Naive thymus-derived CD4-positive, alpha-beta T cell (primary cell): ENCODE measurements at regions not wholly inside any gene's neighbourhood (a gene's known extent, or its start where the extent isn't known, plus 50 kb on each side); places are given as distances from the start of the nearest gene placed in this dataset.
A peak's percentile ranks its signal among the peaks of the same experiment; 100 is the strongest.

Experiments
- ATAC-seq: fragments of 150-1000 bp; cut with Tn5 transposase; 2 replicates; pipeline ENCODE4 v1.10.0; 2021; ENCODE audit warnings: mild to moderate bottlenecking, moderate library complexity
- CTCF ChIA-PET: fragments of 350-600 bp; sonication (Branson Sonifier 250); formaldehyde crosslinking; loops from one replicate; lab custom pipeline; 2021; ENCODE audit warnings: antibody characterized with exemption; lab: Charles Lee
- POLR2A ChIA-PET: fragments of 350-600 bp; sonication (Branson Sonifier 250); formaldehyde crosslinking; loops from one replicate; lab custom pipeline; 2021; ENCODE audit warnings: antibody characterized with exemption, inconsistent platforms; lab: Charles Lee
- DNase-seq, 9 donors: peaks; one replicate each; pipeline versions ENCODE4 v3.0.0 to v3.0.0-alpha.2; 2020 to 2022; ENCODE audit warnings: mixed read lengths in 1 of 9
- H3K27ac ChIP-seq: one replicate; pipeline ENCODE4 v1.7.0; 2013; ENCODE audit warnings: mild to moderate bottlenecking, low read depth, low read length, moderate library complexity
- H3K27me3 ChIP-seq, 2 donors: one replicate each; pipeline ENCODE4 v1.7.0; 2013; ENCODE audit warnings: low read length in 2 of 2, mild to moderate bottlenecking in 2 of 2, moderate library complexity in 2 of 2; ENCODE audit not compliant: control insufficient read depth in 2 of 2, insufficient read depth in 2 of 2
- H3K36me3 ChIP-seq, 3 experiments: 1 replicate in 2 of 3; 2 replicates in 1 of 3; pipeline ENCODE4 v1.7.0; 2013; ENCODE audit warnings: low read length in 3 of 3, mild to moderate bottlenecking in 3 of 3, moderate library complexity in 1 of 3; ENCODE audit not compliant: insufficient read depth in 3 of 3, control insufficient read depth in 2 of 3
- H3K4me1 ChIP-seq, 2 donors: one replicate each; pipeline ENCODE4 v1.7.0; 2013; ENCODE audit warnings: low read length in 2 of 2, mild to moderate bottlenecking in 2 of 2, moderate library complexity in 1 of 2; ENCODE audit not compliant: control insufficient read depth in 2 of 2, insufficient read depth in 2 of 2
- H3K4me3 ChIP-seq: 2 replicates; pipeline ENCODE4 v1.7.0; 2013; ENCODE audit warnings: mild to moderate bottlenecking, low read length
- H3K9me3 ChIP-seq, 3 experiments: 1 replicate in 2 of 3; 2 replicates in 1 of 3; pipeline ENCODE4 v1.7.0; 2013; ENCODE audit warnings: low read length in 3 of 3; ENCODE audit not compliant: control insufficient read depth in 2 of 3
- H3K27ac Mint-ChIP-seq, 9 donors: one replicate each; pipeline ENCODE4 v1.8.0; 2020 to 2022; ENCODE audit warnings: mixed read lengths in 9 of 9, mild to moderate bottlenecking in 8 of 9, moderate library complexity in 5 of 9, inconsistent platforms in 2 of 9
- H3K27me3 Mint-ChIP-seq, 5 donors: one replicate each; pipeline ENCODE4 v1.8.0; 2021 to 2022; ENCODE audit warnings: mixed read lengths in 5 of 5, mild to moderate bottlenecking in 1 of 5
- H3K36me3 Mint-ChIP-seq, 5 donors: one replicate each; pipeline ENCODE4 v1.8.0; 2020 to 2022; ENCODE audit warnings: mixed read lengths in 5 of 5, mild to moderate bottlenecking in 3 of 5, inconsistent platforms in 1 of 5
- H3K4me1 Mint-ChIP-seq, 7 donors: one replicate each; pipeline ENCODE4 v1.8.0; 2020 to 2022; ENCODE audit warnings: mixed read lengths in 7 of 7, mild to moderate bottlenecking in 3 of 7, inconsistent platforms in 1 of 7
- H3K4me3 Mint-ChIP-seq, 10 donors: one replicate each; pipeline ENCODE4 v1.8.0; 2020 to 2022; ENCODE audit warnings: mild to moderate bottlenecking in 10 of 10, mixed read lengths in 10 of 10, moderate library complexity in 6 of 10, inconsistent platforms in 2 of 10
- H3K9me3 Mint-ChIP-seq, 11 donors: one replicate each; pipeline ENCODE4 v1.8.0; 2020 to 2022; ENCODE audit warnings: mixed read lengths in 11 of 11, mild to moderate bottlenecking in 4 of 11, inconsistent platforms in 1 of 11, moderate library complexity in 1 of 11
- intact Hi-C, 2 donors: fragments of 100-400 bp; cut with micrococcal nuclease; formaldehyde crosslinking; loops; one replicate each; pipeline ENCODE4 v1.15.1; 2023

DNA sequence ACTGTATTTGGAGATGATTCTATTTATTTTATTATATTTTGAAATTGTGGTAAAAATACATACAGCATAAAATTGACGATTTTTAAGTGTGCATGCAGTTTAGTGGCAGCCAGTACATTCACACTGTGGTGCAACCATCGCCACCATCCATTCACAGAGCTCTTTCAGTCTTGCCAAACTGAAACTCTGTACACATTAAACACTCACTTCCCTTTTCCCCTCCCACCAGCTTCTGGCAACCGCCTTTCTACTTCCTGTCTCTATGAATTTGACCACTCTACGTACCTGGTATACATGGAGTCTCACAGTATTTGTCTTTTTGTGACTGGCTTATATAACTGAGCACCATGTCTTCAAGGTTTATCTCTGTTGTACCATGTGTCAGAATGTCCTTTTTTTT, 303.3 kb upstream of the ATP10A start:
- Histone ChIP-seq H3K36me3 (no peaks in the 10 kb centered on the region), H3K9me3 (no peaks in the 10 kb centered on the region), H3K27me3 (no peaks in the 10 kb centered on the region), H3K4me3 (no peak overlapping the region), H3K27ac (no peak overlapping the region), H3K4me1 (no peaks in the 10 kb centered on the region)
- Mint-ChIP-seq H3K27ac (no peak overlapping the region), H3K4me3 (peak overlapping the region in 1 of 10 donors; percentile 43), H3K27me3 (peaks cover 0 to 27% (median 19%) of the 10 kb centered on the region in 5 donors), H3K9me3 (peaks cover 0 to 10% (median 0%) of the 10 kb centered on the region in 11 donors), H3K4me1 (peaks cover 0 to 2% (median 0%) of the 10 kb centered on the region in 7 donors), H3K36me3 (no peaks in the 10 kb centered on the region)
- CTCF ChIA-PET: no interaction called here
- no peak for DNase-seq
- intact Hi-C loops: no loop called here
- POLR2A ChIA-PET: no interaction called here
- no peak for ATAC-seq

DNA sequence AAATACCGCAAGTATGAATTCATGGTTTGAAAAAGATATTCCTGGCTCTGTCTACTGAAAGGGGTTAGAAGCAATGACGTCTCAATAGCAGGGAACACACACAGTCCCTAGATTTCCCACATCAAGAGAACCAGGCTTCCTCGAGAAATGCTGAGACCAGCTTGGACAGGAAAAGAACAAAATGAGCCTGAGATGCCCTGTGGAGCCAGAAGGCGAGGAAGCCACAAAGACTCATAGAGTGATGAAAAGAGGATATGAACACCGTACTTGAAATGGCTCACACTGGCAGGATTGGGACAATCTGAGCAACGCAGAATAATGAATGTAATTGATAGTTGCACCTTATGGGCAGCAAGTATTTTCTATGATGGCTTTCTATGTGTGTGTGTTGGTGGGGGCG, 302.4 kb upstream of the ATP10A start:
- no peaks in the 10 kb centered on the region for H3K9me3 ChIP-seq
- no peak overlapping the region for H3K27ac ChIP-seq
- Mint-ChIP-seq H3K27me3 (peaks cover 0 to 27% (median 21%) of the 10 kb centered on the region in 5 donors), H3K36me3 (no peaks in the 10 kb centered on the region), H3K9me3 (peaks cover 0 to 10% (median 0%) of the 10 kb centered on the region in 11 donors), H3K4me3 (no peak overlapping the region), H3K27ac (no peak overlapping the region), H3K4me1 (peaks cover 0 to 2% (median 0%) of the 10 kb centered on the region in 7 donors)
- no peaks in the 10 kb centered on the region for H3K36me3 ChIP-seq
- H3K4me3 ChIP-seq: no peak overlapping the region
- ATAC-seq (no peak), DNase-seq (no peak)
- intact Hi-C loops: no loop called here
- no peaks in the 10 kb centered on the region for H3K4me1 ChIP-seq
- ChIA-PET CTCF (no interaction called here), POLR2A (no interaction called here)
- H3K27me3 ChIP-seq: no peaks in the 10 kb centered on the region

GRCh38 chr15:26160343-26160742, 297.2 kb upstream of the ATP10A start:
- Mint-ChIP-seq H3K4me3 (no peak overlapping the region), H3K9me3 (peaks cover 0 to 12% (median 3%) of the 10 kb centered on the region in 11 donors), H3K36me3 (no peaks in the 10 kb centered on the region), H3K27ac (no peak overlapping the region), H3K27me3 (peaks cover 0 to 43% (median 36%) of the 10 kb centered on the region in 5 donors), H3K4me1 (no peaks in the 10 kb centered on the region)
- POLR2A ChIA-PET: no interaction called here
- ATAC-seq (no peak), DNase-seq (no peak)
- H3K27me3 ChIP-seq: no peaks in the 10 kb centered on the region
- H3K9me3 ChIP-seq: no peaks in the 10 kb centered on the region
- H3K4me3 ChIP-seq: no peak overlapping the region
- CTCF ChIA-PET: no interaction called here
- intact Hi-C loops: no loop called here
- H3K4me1 ChIP-seq: no peaks in the 10 kb centered on the region
- no peak overlapping the region for H3K27ac ChIP-seq
- H3K36me3 ChIP-seq: no peaks in the 10 kb centered on the region

GRCh38 chr15:26158176-26158575, 295.0 kb upstream of the ATP10A start:
- Histone ChIP-seq H3K27ac (no peak overlapping the region), H3K27me3 (no peaks in the 10 kb centered on the region), H3K9me3 (no peaks in the 10 kb centered on the region), H3K4me1 (no peaks in the 10 kb centered on the region), H3K4me3 (no peak overlapping the region), H3K36me3 (no peaks in the 10 kb centered on the region)
- Mint-ChIP-seq H3K27me3 (peaks cover 0 to 45% (median 35%) of the 10 kb centered on the region in 5 donors), H3K4me1 (no peaks in the 10 kb centered on the region), H3K36me3 (peaks cover 0 to 8% (median 0%) of the 10 kb centered on the region in 5 donors), H3K27ac (no peak overlapping the region), H3K9me3 (peaks cover 6 to 27% (median 13%) of the 10 kb centered on the region in 11 donors), H3K4me3 (no peak overlapping the region)
- intact Hi-C loops: no loop called here
- ChIA-PET POLR2A (no interaction called here), CTCF (no interaction called here)
- DNase-seq: no peak
- ATAC-seq: no peak

GRCh38 chr15:26157081-26157480, 294.0 kb upstream of the ATP10A start:
- Histone ChIP-seq H3K4me3 (no peak overlapping the region), H3K4me1 (no peaks in the 10 kb centered on the region), H3K27me3 (no peaks in the 10 kb centered on the region), H3K36me3 (no peaks in the 10 kb centered on the region), H3K27ac (no peak overlapping the region), H3K9me3 (no peaks in the 10 kb centered on the region)
- Mint-ChIP-seq H3K27me3 (peaks cover 0 to 47% (median 35%) of the 10 kb centered on the region in 5 donors), H3K9me3 (peaks cover 6 to 32% (median 16%) of the 10 kb centered on the region in 11 donors), H3K27ac (no peak overlapping the region), H3K36me3 (peaks cover 0 to 11% (median 0%) of the 10 kb centered on the region in 5 donors), H3K4me3 (no peak overlapping the region), H3K4me1 (no peaks in the 10 kb centered on the region)
- ATAC-seq: no peak
- ChIA-PET POLR2A (no interaction called here), CTCF (no interaction called here)
- intact Hi-C loops: no loop called here
- no peak for DNase-seq

DNA sequence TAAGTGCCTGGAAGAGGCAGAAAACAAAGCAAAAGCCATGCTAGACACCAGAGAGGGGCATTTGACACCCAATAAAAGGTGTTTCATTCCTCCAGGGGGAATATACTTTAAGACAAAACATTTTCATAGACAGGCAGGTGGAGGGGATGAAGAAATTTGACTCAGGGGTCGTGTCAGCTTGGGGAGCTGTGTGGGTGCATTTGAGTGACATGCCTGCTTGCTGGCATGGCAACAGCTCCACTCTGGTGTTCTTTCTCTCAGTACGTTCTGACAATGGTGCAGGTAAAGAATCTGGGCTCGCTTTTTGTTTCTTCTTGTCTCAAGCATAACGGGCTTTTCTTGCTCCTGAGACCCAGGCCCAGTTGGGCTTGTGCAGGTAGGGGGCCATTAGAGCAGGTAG, 292.9 kb upstream of the ATP10A start:
- no peak overlapping the region for H3K27ac Mint-ChIP-seq
- ChIA-PET CTCF (no interaction called here), POLR2A (no interaction called here)
- H3K27me3 ChIP-seq: no peaks in the 10 kb centered on the region
- H3K9me3 ChIP-seq: no peaks in the 10 kb centered on the region
- H3K9me3 Mint-ChIP-seq: peaks cover 6 to 32% (median 16%) of the 10 kb centered on the region in 11 donors
- intact Hi-C loops: no loop called here
- H3K36me3 Mint-ChIP-seq: peaks cover 0 to 11% (median 0%) of the 10 kb centered on the region in 5 donors
- peaks cover 0 to 48% (median 34%) of the 10 kb centered on the region in 5 donors for H3K27me3 Mint-ChIP-seq
- no peak for DNase-seq
- no peaks in the 10 kb centered on the region for H3K4me1 Mint-ChIP-seq
- H3K4me3 Mint-ChIP-seq: no peak overlapping the region
- H3K36me3 ChIP-seq: no peaks in the 10 kb centered on the region
- no peaks in the 10 kb centered on the region for H3K4me1 ChIP-seq
- no peak for ATAC-seq
- H3K27ac ChIP-seq: no peak overlapping the region
- H3K4me3 ChIP-seq: no peak overlapping the region

DNA sequence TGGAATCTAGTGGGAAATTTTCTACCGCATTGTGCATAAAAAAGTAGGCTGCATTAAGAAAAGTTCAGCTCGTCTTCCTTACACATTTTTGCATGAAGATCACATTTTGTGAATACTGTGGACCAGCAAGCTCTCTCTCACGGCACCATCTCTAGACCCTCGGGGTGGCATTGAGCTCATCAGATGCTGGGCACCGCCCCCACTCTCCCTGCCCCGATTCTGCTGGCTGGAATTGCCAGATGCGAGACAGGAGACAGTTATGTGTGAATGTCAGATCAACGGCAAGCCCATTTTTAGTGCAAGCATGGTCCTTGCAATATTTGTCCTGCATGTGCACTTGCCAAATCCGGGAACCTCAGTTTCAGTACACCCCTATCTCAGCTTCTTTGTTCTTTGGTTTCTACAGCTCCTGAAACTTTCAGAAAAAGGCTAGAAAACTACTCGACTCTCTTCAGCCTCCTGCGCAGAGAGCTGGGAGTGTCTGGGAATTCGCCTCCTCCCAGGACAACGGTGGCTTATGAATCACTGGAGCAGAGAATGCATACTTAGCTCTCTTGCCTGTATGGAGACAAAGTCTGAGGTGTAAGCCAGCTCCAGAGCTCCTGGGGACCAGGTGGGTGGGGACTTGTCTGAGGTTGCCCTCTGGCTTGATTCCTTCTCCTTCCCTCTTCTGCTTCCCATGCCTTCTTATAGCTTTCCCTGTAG, 285.2 kb upstream of the ATP10A start:
- Mint-ChIP-seq H3K36me3 (peaks cover 0 to 4% (median 0%) of the 10 kb centered on the region in 5 donors), H3K27ac (no peak overlapping the region), H3K9me3 (peaks cover 0 to 10% (median 5%) of the 10 kb centered on the region in 11 donors), H3K4me3 (no peak overlapping the region), H3K4me1 (no peaks in the 10 kb centered on the region), H3K27me3 (peaks cover 0 to 49% (median 28%) of the 10 kb centered on the region in 5 donors)
- intact Hi-C loops: no loop called here
- H3K4me3 ChIP-seq: no peak overlapping the region
- H3K27me3 ChIP-seq: no peaks in the 10 kb centered on the region
- no peak overlapping the region for H3K27ac ChIP-seq
- H3K9me3 ChIP-seq: no peaks in the 10 kb centered on the region
- no peaks in the 10 kb centered on the region for H3K4me1 ChIP-seq
- ChIA-PET POLR2A (no interaction called here), CTCF (no interaction called here)
- H3K36me3 ChIP-seq: no peaks in the 10 kb centered on the region
- ATAC-seq (no peak), DNase-seq (no peak)
